A673 (cell line): ENCODE measurements at regions not wholly inside any gene's neighbourhood (a gene's known extent, or its start where the extent isn't known, plus 50 kb on each side); places are given as distances from the start of the nearest gene placed in this dataset.

Experiments used
- EZH2 ChIP-seq: fragments of 200-600 bp; sonication (generic); IDR thresholded peaks from 2 replicates; pipeline ENCODE4 v1.6.1; 2017; ENCODE audit warnings: borderline replicate concordance, low read depth, mild to moderate bottlenecking, mixed read lengths, antibody characterized with exemption, low read length; ENCODE audit not compliant: poor library complexity, severe bottlenecking
- TF ChIP-seq, protein P1 (sequence below): fragments of 300-800, 200-600 bp; sonication (generic); conservative IDR thresholded peaks from 2 replicates; pipeline ENCODE4 v1.5.1; 2017; ENCODE audit warnings: low read depth, mild to moderate bottlenecking, antibody characterized with exemption, low read length, moderate library complexity, mixed read lengths

DNA sequence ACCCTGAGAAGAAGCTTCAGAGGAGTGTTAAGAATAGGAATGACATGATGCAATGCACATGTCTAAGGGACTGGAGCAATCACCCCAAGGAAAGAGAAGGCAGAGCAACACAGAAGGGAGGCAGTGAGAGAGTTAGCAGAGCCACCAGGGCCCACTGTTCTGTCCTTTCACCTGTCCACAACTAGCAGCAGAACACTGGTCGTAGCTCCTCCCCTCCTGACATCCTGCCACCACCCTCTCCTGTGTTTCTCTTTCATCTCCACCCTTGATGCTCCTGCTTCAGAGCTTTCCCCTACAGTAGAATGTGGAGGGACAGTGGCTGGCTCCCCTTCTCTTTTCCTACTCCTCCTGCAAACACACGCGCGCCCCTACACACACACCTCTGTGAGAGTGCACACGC is 483.4 kb upstream of the KIF2A start:
- TF ChIP-seq, protein P1, sequence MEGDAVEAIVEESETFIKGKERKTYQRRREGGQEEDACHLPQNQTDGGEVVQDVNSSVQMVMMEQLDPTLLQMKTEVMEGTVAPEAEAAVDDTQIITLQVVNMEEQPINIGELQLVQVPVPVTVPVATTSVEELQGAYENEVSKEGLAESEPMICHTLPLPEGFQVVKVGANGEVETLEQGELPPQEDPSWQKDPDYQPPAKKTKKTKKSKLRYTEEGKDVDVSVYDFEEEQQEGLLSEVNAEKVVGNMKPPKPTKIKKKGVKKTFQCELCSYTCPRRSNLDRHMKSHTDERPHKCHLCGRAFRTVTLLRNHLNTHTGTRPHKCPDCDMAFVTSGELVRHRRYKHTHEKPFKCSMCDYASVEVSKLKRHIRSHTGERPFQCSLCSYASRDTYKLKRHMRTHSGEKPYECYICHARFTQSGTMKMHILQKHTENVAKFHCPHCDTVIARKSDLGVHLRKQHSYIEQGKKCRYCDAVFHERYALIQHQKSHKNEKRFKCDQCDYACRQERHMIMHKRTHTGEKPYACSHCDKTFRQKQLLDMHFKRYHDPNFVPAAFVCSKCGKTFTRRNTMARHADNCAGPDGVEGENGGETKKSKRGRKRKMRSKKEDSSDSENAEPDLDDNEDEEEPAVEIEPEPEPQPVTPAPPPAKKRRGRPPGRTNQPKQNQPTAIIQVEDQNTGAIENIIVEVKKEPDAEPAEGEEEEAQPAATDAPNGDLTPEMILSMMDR: no peak
- no peak for TF ChIP-seq EZH2
